Sigmoid colon (tissue), 4 donors: ENCODE measurements at regions not wholly inside any gene's neighbourhood (a gene's known extent, or its start where the extent isn't known, plus 50 kb on each side); places are given as distances from the start of the nearest gene placed in this dataset.

Source experiments
- EP300 ChIP-seq, 4 donors: sonication (generic); formaldehyde crosslinking; IDR thresholded peaks; one replicate each; pipeline ENCODE4 v1.6.1; 2017; ENCODE audit warnings: antibody characterized with exemption in 4 of 4
- POLR2A ChIP-seq, 2 donors: fragments of 450-650 bp; IDR thresholded peaks; one replicate each; pipeline ENCODE4 v1.6.1; 2016; ENCODE audit warnings: antibody characterized with exemption in 2 of 2, mild to moderate bottlenecking in 2 of 2, moderate library complexity in 2 of 2
- TF ChIP-seq, protein P1 (sequence below), 4 experiments: fragments of 450-650 bp in 3 of 4; fragments of 200-600 bp in 1 of 4; IDR thresholded peaks; one replicate each; pipeline ENCODE4 v1.5.1; 2016 to 2019; ENCODE audit warnings: antibody characterized with exemption in 4 of 4, mild to moderate bottlenecking in 3 of 4, moderate library complexity in 2 of 4

GRCh38 chr20:51162015-51162414 is 139.1 kb upstream of the KCNG1 start:
- no peak for TF ChIP-seq POLR2A (IDR thresholded peaks at IDR 0.05)
- TF ChIP-seq, protein P1, sequence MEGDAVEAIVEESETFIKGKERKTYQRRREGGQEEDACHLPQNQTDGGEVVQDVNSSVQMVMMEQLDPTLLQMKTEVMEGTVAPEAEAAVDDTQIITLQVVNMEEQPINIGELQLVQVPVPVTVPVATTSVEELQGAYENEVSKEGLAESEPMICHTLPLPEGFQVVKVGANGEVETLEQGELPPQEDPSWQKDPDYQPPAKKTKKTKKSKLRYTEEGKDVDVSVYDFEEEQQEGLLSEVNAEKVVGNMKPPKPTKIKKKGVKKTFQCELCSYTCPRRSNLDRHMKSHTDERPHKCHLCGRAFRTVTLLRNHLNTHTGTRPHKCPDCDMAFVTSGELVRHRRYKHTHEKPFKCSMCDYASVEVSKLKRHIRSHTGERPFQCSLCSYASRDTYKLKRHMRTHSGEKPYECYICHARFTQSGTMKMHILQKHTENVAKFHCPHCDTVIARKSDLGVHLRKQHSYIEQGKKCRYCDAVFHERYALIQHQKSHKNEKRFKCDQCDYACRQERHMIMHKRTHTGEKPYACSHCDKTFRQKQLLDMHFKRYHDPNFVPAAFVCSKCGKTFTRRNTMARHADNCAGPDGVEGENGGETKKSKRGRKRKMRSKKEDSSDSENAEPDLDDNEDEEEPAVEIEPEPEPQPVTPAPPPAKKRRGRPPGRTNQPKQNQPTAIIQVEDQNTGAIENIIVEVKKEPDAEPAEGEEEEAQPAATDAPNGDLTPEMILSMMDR (IDR thresholded peaks at IDR 0.05), result no peak
- no peak for TF ChIP-seq EP300 (IDR thresholded peaks at IDR 0.05)
